NCI-H128 (cell line): ENCODE measurements at regions not wholly inside any gene's neighbourhood (a gene's known extent, or its start where the extent isn't known, plus 50 kb on each side); places are given as distances from the start of the nearest gene placed in this dataset.
A peak's percentile ranks its signal among the peaks of the same experiment; 100 is the strongest.

Experiments used
- DNase-seq: peaks from one replicate; lab custom pipeline; 2025; ENCODE audit not compliant: unreplicated experiment; lab: John Stamatoyannopoulos, UW

- no peak for DNase-seq
Measured at GRCh38 chrX:40282946-40283660, 185.3 kb upstream of the BCOR start.

GRCh38 chrX:40282348-40282747 lies 184.6 kb upstream of the BCOR start:
- no peak for DNase-seq

DNA sequence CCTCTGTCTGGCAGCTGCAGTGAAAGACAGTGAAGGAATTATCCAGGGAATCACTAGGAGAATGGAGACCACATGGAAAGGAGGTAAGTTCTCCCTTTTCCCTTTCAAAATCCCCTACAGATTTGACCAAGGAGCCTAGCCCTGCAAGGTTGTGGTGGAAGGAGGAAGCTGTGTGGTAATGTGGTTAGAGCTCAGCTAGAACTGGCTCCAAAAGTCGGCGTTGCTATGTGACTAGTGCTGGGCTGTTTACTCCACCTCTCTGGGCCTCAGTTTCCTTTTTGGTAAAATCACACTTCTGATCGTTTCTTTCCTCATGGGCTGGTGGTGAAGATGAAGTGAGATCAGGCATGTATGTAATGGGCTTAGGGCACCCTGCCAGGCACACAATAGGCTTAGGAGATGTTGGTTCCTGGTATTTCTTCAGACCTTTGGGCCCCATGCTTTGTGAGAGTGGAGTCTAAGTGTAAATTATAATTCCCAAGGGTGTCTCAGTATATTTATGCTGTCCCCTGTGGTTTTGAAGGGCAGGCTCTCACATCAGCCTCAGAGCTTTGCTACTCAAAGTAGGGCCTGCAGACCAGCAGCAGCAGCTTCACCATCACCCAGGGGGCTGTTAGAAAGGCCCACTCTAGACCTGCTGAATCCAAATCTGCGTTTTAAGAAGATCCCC lies 183.7 kb upstream of the BCOR start:
- no peak for DNase-seq

DNA sequence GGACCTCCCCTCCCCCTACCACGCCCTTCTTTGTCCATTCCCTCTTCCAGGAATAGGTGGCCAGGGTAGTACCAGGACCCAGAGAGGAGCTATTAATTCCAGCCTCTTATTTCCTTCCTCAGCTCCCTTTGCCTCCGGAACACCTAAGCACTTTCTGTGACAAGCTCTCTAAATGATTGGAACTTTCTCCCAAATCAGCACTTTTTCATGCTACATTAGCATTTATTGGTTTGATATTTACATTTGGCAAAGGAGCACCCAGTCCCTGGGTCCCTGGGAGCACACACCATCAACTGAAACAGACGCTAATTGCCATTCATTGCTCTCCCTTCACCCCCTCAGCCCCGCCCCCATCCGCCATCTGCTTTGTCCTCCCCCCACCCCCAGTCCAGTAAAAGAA lies 182.0 kb upstream of the BCOR start:
- no peak for DNase-seq

- no peak for DNase-seq
Measured at GRCh38 chrX:40279091-40279430, 181.3 kb upstream of the BCOR start.

DNA sequence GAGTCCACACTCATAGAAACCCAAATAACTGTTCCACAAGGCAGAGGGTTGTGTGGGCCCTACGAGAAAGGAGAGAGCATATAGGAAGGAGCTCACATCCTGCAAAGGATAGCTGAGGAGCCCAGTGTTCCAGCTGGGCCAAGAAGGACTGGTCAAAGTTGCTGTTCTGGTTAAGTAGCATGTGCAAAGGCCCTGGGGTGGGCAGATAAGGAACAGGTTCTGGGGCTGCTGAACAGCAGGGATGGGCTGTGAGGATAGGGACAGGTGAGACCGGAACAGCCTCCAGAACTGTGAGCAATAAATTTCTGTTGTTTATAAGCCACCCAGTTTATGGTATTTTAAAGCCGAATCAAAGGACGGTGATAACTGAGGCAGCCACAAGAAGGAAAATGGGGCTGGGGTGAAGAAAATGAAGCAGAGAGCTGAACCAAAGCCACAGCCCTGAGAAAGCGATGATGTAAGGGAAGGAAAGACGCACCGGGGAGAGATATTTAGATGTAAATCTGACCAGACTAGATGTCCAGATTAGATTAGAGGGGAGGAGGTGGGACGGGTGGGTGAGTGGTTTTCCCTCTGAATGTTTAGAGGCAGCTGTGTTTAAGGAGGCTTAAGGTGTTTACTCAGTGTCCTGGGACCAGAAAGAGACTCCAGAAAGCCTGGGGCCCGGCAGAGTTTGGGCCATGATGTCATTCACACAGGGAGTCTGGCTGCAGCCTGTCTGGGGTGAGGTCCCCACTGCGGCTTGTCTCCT lies 180.8 kb upstream of the BCOR start:
- DNase-seq, result no peak

DNA sequence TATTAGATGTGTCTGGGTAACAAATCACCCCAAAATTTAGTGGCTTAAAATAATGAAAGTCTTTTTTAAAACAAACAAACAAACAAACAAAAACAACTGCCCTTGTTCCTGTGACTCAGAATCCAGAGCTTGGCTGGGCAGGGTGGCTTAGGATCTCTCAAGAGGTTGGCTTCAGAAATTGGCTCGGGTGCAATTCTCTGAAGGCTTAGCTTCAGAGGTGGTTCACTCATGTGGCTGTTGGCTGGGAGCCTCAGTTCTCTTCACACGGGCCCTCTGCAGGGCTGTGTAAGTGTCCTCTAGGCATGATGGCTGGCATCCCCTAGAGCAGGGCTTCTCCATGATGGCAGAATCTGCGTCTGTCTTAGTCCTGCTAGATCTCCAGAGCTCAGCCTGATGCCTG lies 179.9 kb upstream of the BCOR start:
- DNase-seq, result no peak

DNA sequence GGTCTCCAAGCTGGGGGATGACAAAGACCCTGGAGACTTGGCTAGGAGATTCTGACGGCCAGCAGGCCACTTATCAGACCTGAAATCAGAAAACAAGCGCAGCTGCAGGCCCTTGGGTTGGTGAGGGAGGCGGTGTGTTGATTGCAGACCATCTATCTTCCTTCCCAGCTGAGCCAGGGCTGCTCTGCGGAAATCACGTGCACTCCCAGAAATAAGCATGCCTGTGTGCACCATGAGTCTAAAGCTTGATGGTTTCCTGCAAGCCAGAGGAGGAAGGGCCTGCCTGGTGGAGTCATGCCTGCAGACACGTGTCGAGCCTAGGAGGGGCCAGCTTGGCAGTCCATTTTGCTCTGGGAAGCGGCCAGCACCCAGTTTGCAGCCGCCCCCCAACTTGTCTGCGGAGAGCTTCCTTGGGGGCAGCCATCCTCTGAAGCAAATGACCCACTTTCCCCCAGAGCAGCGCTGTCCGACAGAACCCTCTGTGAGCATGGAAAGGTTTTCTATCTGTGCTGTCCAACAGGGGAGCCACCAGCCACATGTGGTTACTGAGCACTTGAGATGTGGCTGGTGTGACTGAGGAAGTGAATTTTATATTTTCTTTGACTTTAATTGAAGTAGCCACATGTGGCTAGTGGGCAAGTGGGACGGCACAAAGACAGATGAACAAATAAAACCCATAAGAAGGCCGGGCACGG lies 175.7 kb upstream of the BCOR start:
- no peak for DNase-seq

DNA sequence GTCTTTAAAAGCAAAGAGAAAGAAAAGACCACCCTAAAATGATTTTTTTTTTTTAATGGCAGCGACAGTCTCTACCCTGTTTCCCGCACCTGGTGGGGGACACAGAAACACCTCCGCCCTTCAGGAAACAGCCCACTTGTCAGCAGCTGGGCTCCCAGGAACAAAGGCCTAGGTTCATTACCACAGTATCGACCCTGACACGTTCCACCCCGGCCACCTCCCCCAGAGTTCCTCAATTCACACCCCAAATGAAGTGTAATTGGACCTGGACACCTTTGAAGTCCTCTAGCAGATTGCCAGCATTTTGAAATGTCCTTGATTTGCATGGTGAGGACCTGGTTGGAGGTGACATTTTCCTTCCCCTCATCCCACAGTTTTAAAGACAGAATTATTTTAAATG lies 175.0 kb upstream of the BCOR start:
- DNase-seq, result no peak

GRCh38 chrX:40272141-40272540 lies 174.4 kb upstream of the BCOR start:
- no peak for DNase-seq

GRCh38 chrX:40268188-40268520 lies 170.4 kb upstream of the BCOR start:
- DNase-seq, result no peak

- no peak for DNase-seq
Measured at GRCh38 chrX:40267334-40268187, 169.8 kb upstream of the BCOR start.

- peak; percentile 33 for DNase-seq
Measured at GRCh38 chrX:40266490-40267333, 169.0 kb upstream of the BCOR start.

DNA sequence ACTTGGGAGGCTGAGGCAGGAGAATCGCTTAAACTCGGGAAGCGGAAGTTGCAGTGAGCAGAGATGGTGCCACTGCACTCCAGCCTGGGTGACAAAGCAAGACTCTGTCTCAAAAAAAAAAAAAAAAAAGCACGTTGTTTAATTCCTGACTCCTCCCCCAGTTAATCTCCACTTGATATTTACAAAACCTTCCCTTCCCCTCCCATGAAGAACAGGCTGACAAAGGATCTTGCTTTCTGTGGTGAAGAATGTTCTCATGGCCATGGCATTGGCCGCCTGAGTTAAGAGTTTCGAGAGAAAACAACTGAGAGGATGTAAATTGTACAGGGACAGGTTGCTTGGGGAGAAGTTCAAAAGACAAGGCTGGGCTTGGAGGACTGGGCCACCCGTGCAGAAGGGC lies 168.2 kb upstream of the BCOR start:
- no peak for DNase-seq

GRCh38 chrX:40263014-40263560 lies 165.3 kb upstream of the BCOR start:
- no peak for DNase-seq

DNA sequence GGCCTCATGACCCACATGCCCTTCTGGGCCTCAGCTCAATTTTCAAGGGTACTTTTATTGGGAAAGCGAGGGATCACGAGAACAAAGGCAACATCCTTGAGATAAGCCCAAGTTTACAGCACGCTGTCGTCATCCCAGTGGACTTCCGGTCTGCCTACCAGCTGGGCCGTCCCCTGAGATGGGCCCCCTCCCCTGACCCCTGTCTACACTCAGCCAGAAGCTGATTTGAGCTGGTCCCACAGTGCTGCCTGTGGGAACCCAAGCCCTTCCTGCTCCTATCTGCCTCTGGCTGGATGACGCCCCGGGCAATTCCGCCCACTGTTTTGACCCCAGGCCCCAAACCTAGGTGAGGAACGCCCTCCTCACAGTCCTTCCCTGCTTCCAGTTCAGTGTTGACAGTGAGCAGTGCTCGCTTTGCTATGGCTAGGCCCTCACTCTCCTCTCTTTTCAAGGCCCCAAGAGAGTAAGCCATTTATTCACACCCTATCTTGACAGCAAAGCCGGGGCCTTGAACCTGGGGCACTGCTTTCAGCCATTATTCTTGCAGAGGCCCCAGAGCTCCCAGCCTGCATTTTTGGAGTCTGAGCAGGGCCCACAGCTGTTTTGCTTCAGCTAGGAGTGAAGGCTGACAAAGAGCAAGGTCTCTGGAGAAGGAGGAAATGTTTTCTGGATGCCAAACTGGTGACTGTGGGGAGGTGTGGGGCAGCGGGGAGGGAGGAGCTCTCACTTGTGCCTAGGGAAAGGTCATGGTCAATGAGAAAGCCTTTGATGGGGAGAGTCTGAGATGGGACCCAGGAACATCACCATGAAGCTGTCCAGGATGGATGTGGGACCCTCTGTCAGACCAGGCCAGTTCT lies 164.6 kb upstream of the BCOR start:
- no peak for DNase-seq

DNA sequence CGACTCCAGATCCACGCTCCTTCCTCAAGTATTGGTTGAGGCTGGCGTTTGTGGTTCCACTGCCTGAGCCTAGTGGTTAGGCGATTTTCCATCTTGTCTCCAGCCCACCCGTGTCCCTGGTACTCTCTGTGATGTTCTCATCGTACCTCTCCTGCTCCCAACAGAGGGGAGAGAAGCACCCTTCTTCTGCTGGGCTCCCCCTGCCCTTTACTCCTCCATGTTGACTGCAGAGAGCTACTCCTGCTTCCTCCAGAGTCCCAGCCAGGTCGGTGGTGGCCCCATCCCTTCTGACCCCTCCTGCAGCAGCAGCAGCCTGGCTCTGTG lies 164.0 kb upstream of the BCOR start:
- DNase-seq, result no peak

GRCh38 chrX:40260146-40260747 lies 162.5 kb upstream of the BCOR start:
- DNase-seq, result no peak

- DNase-seq, result no peak
Measured at GRCh38 chrX:40258909-40259308, 161.2 kb upstream of the BCOR start.
